Stimulated activated naive CD8-positive, alpha-beta T cell treated with anti-CD3 and anti-CD28 coated beads, Interleukin-15, amount 100 ng/mL, for 72 hours (primary cell): ENCODE measurements at regions not wholly inside any gene's neighbourhood (a gene's known extent, or its start where the extent isn't known, plus 50 kb on each side); places are given as distances from the start of the nearest gene placed in this dataset.
A peak's percentile ranks its signal among the peaks of the same experiment; 100 is the strongest.

Experiments
- ATAC-seq: fragments of 150-1000 bp; cut with Tn5 transposase; 2 replicates; pipeline ENCODE4 v1.10.0; 2021; ENCODE audit warnings: mild to moderate bottlenecking, moderate library complexity
- DNase-seq, 2 donors: peaks; one replicate each; pipeline ENCODE4 v3.0.0; 2021 to 2022
- H3K27ac Mint-ChIP-seq, 2 donors: one replicate each; pipeline ENCODE4 v1.8.0; 2022; ENCODE audit warnings: mild to moderate bottlenecking in 2 of 2, mixed read lengths in 2 of 2, moderate library complexity in 2 of 2
- H3K27me3 Mint-ChIP-seq: one replicate; pipeline ENCODE4 v1.8.0; 2022; ENCODE audit warnings: mixed read lengths
- H3K4me1 Mint-ChIP-seq: one replicate; pipeline ENCODE4 v1.8.0; 2022; ENCODE audit warnings: mild to moderate bottlenecking, mixed read lengths
- H3K4me3 Mint-ChIP-seq, 2 donors: one replicate each; pipeline ENCODE4 v1.8.0; 2022; ENCODE audit warnings: mild to moderate bottlenecking in 2 of 2, mixed read lengths in 2 of 2, moderate library complexity in 1 of 2
- H3K9me3 Mint-ChIP-seq, 2 donors: one replicate each; pipeline ENCODE4 v1.8.0; 2022; ENCODE audit warnings: mixed read lengths in 2 of 2

GRCh38 chr4:111991797-111992196 is 153.5 kb upstream of the FAM241A start:
- Mint-ChIP-seq H3K27ac (no peak overlapping the region), H3K9me3 (no peaks in the 10 kb centered on the region), H3K27me3 (peaks cover 10% of the 10 kb centered on the region), H3K4me1 (no peaks in the 10 kb centered on the region), H3K4me3 (no peak overlapping the region)
- ATAC-seq: no peak
- no peak for DNase-seq

- H3K4me1 Mint-ChIP-seq: no peaks in the 10 kb centered on the region
- peaks cover 10% of the 10 kb centered on the region for H3K27me3 Mint-ChIP-seq
- no peak overlapping the region for H3K27ac Mint-ChIP-seq
- ATAC-seq: no peak
- DNase-seq: no peak
- no peaks in the 10 kb centered on the region for H3K9me3 Mint-ChIP-seq
- H3K4me3 Mint-ChIP-seq: no peak overlapping the region
Observed at GRCh38 chr4:111992351-111993168, 152.7 kb upstream of the FAM241A start.

GRCh38 chr4:111994392-111994791 is 150.9 kb upstream of the FAM241A start:
- no peaks in the 10 kb centered on the region for H3K4me1 Mint-ChIP-seq
- peaks cover 10% of the 10 kb centered on the region for H3K27me3 Mint-ChIP-seq
- no peak overlapping the region for H3K27ac Mint-ChIP-seq
- ATAC-seq: no peak
- H3K9me3 Mint-ChIP-seq: peaks cover 0 to 6% of the 10 kb centered on the region in 2 donors
- no peak overlapping the region for H3K4me3 Mint-ChIP-seq
- DNase-seq: no peak

GRCh38 chr4:111997785-111998184 is 147.5 kb upstream of the FAM241A start:
- Mint-ChIP-seq H3K4me3 (no peak overlapping the region), H3K27me3 (peaks cover 10% of the 10 kb centered on the region), H3K9me3 (peaks cover 0 to 6% of the 10 kb centered on the region in 2 donors), H3K4me1 (no peaks in the 10 kb centered on the region), H3K27ac (no peak overlapping the region)
- ATAC-seq (no peak), DNase-seq (no peak)

- Mint-ChIP-seq H3K27me3 (peaks cover 10% of the 10 kb centered on the region), H3K27ac (no peak overlapping the region), H3K4me3 (no peak overlapping the region), H3K4me1 (no peaks in the 10 kb centered on the region), H3K9me3 (peaks cover 0 to 6% of the 10 kb centered on the region in 2 donors)
- DNase-seq (no peak), ATAC-seq (no peak)
Observed at GRCh38 chr4:111999801-112000200, 145.5 kb upstream of the FAM241A start.

- ATAC-seq (no peak), DNase-seq (no peak)
- no peaks in the 10 kb centered on the region for H3K4me1 Mint-ChIP-seq
- H3K27me3 Mint-ChIP-seq: peaks cover 6% of the 10 kb centered on the region
- H3K4me3 Mint-ChIP-seq: no peak overlapping the region
- H3K9me3 Mint-ChIP-seq: peaks cover 0 to 6% of the 10 kb centered on the region in 2 donors
- H3K27ac Mint-ChIP-seq: no peak overlapping the region
Observed at GRCh38 chr4:112001041-112001440, 144.2 kb upstream of the FAM241A start.

- H3K4me1 Mint-ChIP-seq: no peaks in the 10 kb centered on the region
- no peak overlapping the region for H3K27ac Mint-ChIP-seq
- H3K9me3 Mint-ChIP-seq: peaks cover 0 to 6% of the 10 kb centered on the region in 2 donors
- H3K27me3 Mint-ChIP-seq: no peaks in the 10 kb centered on the region
- ATAC-seq (no peak), DNase-seq (no peak)
- no peak overlapping the region for H3K4me3 Mint-ChIP-seq
Observed at GRCh38 chr4:112002248-112002661, 143.0 kb upstream of the FAM241A start.

- Mint-ChIP-seq H3K27me3 (no peaks in the 10 kb centered on the region), H3K9me3 (peaks cover 0 to 6% of the 10 kb centered on the region in 2 donors), H3K4me1 (no peaks in the 10 kb centered on the region), H3K27ac (no peak overlapping the region), H3K4me3 (no peak overlapping the region)
- ATAC-seq (no peak), DNase-seq (no peak)
Observed at GRCh38 chr4:112003231-112003907, 141.9 kb upstream of the FAM241A start.

- H3K4me3 Mint-ChIP-seq: no peak overlapping the region
- no peak for DNase-seq
- no peaks in the 10 kb centered on the region for H3K4me1 Mint-ChIP-seq
- no peak overlapping the region for H3K27ac Mint-ChIP-seq
- no peak for ATAC-seq
- no peaks in the 10 kb centered on the region for H3K27me3 Mint-ChIP-seq
- H3K9me3 Mint-ChIP-seq: no peaks in the 10 kb centered on the region
Observed at GRCh38 chr4:112005027-112005426, 140.2 kb upstream of the FAM241A start.

GRCh38 chr4:112007391-112007790 is 137.9 kb upstream of the FAM241A start:
- no peaks in the 10 kb centered on the region for H3K9me3 Mint-ChIP-seq
- H3K4me3 Mint-ChIP-seq: no peak overlapping the region
- no peaks in the 10 kb centered on the region for H3K4me1 Mint-ChIP-seq
- H3K27ac Mint-ChIP-seq: peak overlapping the region in 1 of 2 donors; percentile 48
- H3K27me3 Mint-ChIP-seq: no peaks in the 10 kb centered on the region
- DNase-seq (no peak), ATAC-seq (no peak)

- H3K4me3 Mint-ChIP-seq: no peak overlapping the region
- DNase-seq: no peak
- H3K4me1 Mint-ChIP-seq: no peaks in the 10 kb centered on the region
- no peaks in the 10 kb centered on the region for H3K9me3 Mint-ChIP-seq
- no peak overlapping the region for H3K27ac Mint-ChIP-seq
- H3K27me3 Mint-ChIP-seq: peaks cover 6% of the 10 kb centered on the region
- no peak for ATAC-seq
Observed at GRCh38 chr4:112015960-112016359, 129.3 kb upstream of the FAM241A start.

- no peaks in the 10 kb centered on the region for H3K4me1 Mint-ChIP-seq
Observed at GRCh38 chr4:112023402-112023950, 121.8 kb upstream of the FAM241A start.

GRCh38 chr4:112026058-112026457 is 119.2 kb upstream of the FAM241A start:
- H3K4me3 Mint-ChIP-seq: no peak overlapping the region
- no peak for ATAC-seq
- H3K9me3 Mint-ChIP-seq: peaks cover 0 to 7% of the 10 kb centered on the region in 2 donors
- H3K4me1 Mint-ChIP-seq: no peaks in the 10 kb centered on the region
- H3K27ac Mint-ChIP-seq: no peak overlapping the region
- no peak for DNase-seq
- peaks cover 38% of the 10 kb centered on the region for H3K27me3 Mint-ChIP-seq

More at GRCh38 chr4:112023402-112023950, 121.8 kb upstream of the FAM241A start:
- H3K27ac Mint-ChIP-seq: no peak overlapping the region
- ATAC-seq: no peak
- H3K27me3 Mint-ChIP-seq: peaks cover 28% of the 10 kb centered on the region
- no peak for DNase-seq
- peaks cover 0 to 7% of the 10 kb centered on the region in 2 donors for H3K9me3 Mint-ChIP-seq
- H3K4me3 Mint-ChIP-seq: no peak overlapping the region

- no peak for ATAC-seq
- peaks cover 0 to 7% of the 10 kb centered on the region in 2 donors for H3K9me3 Mint-ChIP-seq
- no peak for DNase-seq
- no peak overlapping the region for H3K27ac Mint-ChIP-seq
- H3K4me3 Mint-ChIP-seq: no peak overlapping the region
- H3K27me3 Mint-ChIP-seq: peaks cover 26% of the 10 kb centered on the region
- H3K4me1 Mint-ChIP-seq: no peaks in the 10 kb centered on the region
Observed at GRCh38 chr4:112029771-112030171, 115.5 kb upstream of the FAM241A start.

- Mint-ChIP-seq H3K4me1 (no peaks in the 10 kb centered on the region), H3K9me3 (no peaks in the 10 kb centered on the region), H3K27ac (no peak overlapping the region), H3K27me3 (peaks cover 27% of the 10 kb centered on the region), H3K4me3 (no peak overlapping the region)
- ATAC-seq: no peak
- DNase-seq: peak in 1 of 2 donors; percentile 13
Observed at GRCh38 chr4:112031712-112032328, 113.4 kb upstream of the FAM241A start.

GRCh38 chr4:112036886-112037285 is 108.4 kb upstream of the FAM241A start:
- peaks cover 23% of the 10 kb centered on the region for H3K27me3 Mint-ChIP-seq
- H3K4me3 Mint-ChIP-seq: no peak overlapping the region
- no peaks in the 10 kb centered on the region for H3K9me3 Mint-ChIP-seq
- no peak for DNase-seq
- no peak for ATAC-seq
- H3K27ac Mint-ChIP-seq: no peak overlapping the region
- H3K4me1 Mint-ChIP-seq: no peaks in the 10 kb centered on the region
